ENCODE measurements at regions not wholly inside any gene's neighbourhood (a gene's known extent, or its start where the extent isn't known, plus 50 kb on each side); places are given as distances from the start of the nearest gene placed in this dataset.

- H3K4me1 ChIP-seq (ENCODE audit: control insufficient read depth in 2 of 2, insufficient read depth in 2 of 2, low read length in 2 of 2) = no peaks in the 10 kb centered on the region
- no peaks in the 10 kb centered on the region for H3K9me3 ChIP-seq (ENCODE audit: control insufficient read depth in 2 of 3, low read length in 3 of 3)
- Mint-ChIP-seq H3K36me3 (no peaks in the 10 kb centered on the region), H3K27ac (no peak overlapping the region), H3K4me1 (no peaks in the 10 kb centered on the region), H3K9me3 (peaks cover 0 to 14% (median 4%) of the 10 kb centered on the region in 11 donors), H3K4me3 (no peak overlapping the region), H3K27me3 (peaks cover 0 to 20% (median 11%) of the 10 kb centered on the region in 5 donors)
- CTCF ChIA-PET = no interaction called here
- H3K36me3 ChIP-seq (ENCODE audit: control insufficient read depth in 2 of 3, insufficient read depth in 3 of 3, low read length in 3 of 3) = no peaks in the 10 kb centered on the region
- no peak overlapping the region for H3K4me3 ChIP-seq (ENCODE audit: low read length)
- H3K27ac ChIP-seq (ENCODE audit: low read depth, low read length) = no peak overlapping the region
- H3K27me3 ChIP-seq (ENCODE audit: control insufficient read depth in 2 of 2, insufficient read depth in 2 of 2, low read length in 2 of 2) = no peaks in the 10 kb centered on the region
- POLR2A ChIA-PET = no interaction called here
- DNase-seq (no peak), ATAC-seq (no peak)
- intact Hi-C loops (cut with micrococcal nuclease) = no loop called here
Measured at GRCh38 chr12:105860561-105861207, 278.1 kb downstream of the NUAK1 start.

GRCh38 chr12:105861227-105861626 is 277.5 kb downstream of the NUAK1 start:
- no peak overlapping the region for H3K27ac Mint-ChIP-seq
- peaks cover 0 to 20% (median 11%) of the 10 kb centered on the region in 5 donors for H3K27me3 Mint-ChIP-seq
- no peaks in the 10 kb centered on the region for H3K27me3 ChIP-seq (ENCODE audit: control insufficient read depth in 2 of 2, insufficient read depth in 2 of 2, low read length in 2 of 2)
- ChIA-PET CTCF (no interaction called here), POLR2A (no interaction called here)
- no peaks in the 10 kb centered on the region for H3K9me3 ChIP-seq (ENCODE audit: control insufficient read depth in 2 of 3, low read length in 3 of 3)
- H3K4me3 Mint-ChIP-seq = no peak overlapping the region
- no peaks in the 10 kb centered on the region for H3K4me1 Mint-ChIP-seq
- H3K36me3 ChIP-seq (ENCODE audit: control insufficient read depth in 2 of 3, insufficient read depth in 3 of 3, low read length in 3 of 3) = no peaks in the 10 kb centered on the region
- no peak overlapping the region for H3K4me3 ChIP-seq (ENCODE audit: low read length)
- intact Hi-C loops (cut with micrococcal nuclease) = no loop called here
- ATAC-seq (no peak), DNase-seq (no peak)
- no peaks in the 10 kb centered on the region for H3K4me1 ChIP-seq (ENCODE audit: control insufficient read depth in 2 of 2, insufficient read depth in 2 of 2, low read length in 2 of 2)
- no peaks in the 10 kb centered on the region for H3K36me3 Mint-ChIP-seq
- no peak overlapping the region for H3K27ac ChIP-seq (ENCODE audit: low read depth, low read length)
- H3K9me3 Mint-ChIP-seq = peaks cover 0 to 14% (median 4%) of the 10 kb centered on the region in 11 donors

DNA sequence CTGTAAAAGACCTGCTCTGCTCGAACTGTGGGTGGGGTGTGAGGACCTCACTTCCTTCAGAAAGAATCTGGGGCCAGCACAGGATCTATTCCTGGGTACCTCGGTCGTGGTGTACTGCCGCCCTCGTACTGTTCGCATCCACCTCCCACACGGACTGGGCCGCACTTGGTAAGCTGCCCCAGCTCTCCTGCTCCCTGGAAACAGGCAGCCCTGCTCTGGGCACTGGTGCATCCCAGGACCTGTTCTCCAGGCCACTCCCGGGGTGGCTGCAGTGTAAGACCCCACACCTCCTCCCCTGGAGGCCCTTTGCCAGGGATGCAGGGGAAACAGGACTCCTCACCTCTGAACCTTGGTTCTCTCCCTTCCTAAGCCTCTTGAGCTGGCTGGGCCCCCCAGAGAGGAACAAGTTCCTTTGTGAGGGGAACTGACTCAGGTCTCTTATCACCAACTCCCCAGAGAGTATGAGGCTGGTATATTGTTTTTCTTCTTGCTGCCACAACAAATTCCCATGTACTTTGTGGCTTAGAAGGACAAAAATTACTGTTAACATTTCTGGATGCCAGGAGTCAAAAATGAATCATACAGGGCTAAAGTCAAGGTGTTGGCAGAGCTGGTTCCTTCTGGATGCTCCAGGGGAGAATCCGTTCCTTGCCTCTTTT is 276.5 kb downstream of the NUAK1 start:
- Mint-ChIP-seq H3K4me3 (no peak overlapping the region), H3K9me3 (peaks cover 0 to 16% (median 1%) of the 10 kb centered on the region in 11 donors), H3K4me1 (no peaks in the 10 kb centered on the region), H3K27ac (no peak overlapping the region), H3K36me3 (no peaks in the 10 kb centered on the region), H3K27me3 (peaks cover 0 to 20% (median 11%) of the 10 kb centered on the region in 5 donors)
- POLR2A ChIA-PET = no interaction called here
- ATAC-seq = no peak
- H3K27ac ChIP-seq (ENCODE audit: low read depth, low read length) = no peak overlapping the region
- no peaks in the 10 kb centered on the region for H3K27me3 ChIP-seq (ENCODE audit: control insufficient read depth in 2 of 2, insufficient read depth in 2 of 2, low read length in 2 of 2)
- CTCF ChIA-PET = no interaction called here
- intact Hi-C loops (cut with micrococcal nuclease) = no loop called here
- H3K4me3 ChIP-seq (ENCODE audit: low read length) = no peak overlapping the region
- no peaks in the 10 kb centered on the region for H3K36me3 ChIP-seq (ENCODE audit: control insufficient read depth in 2 of 3, insufficient read depth in 3 of 3, low read length in 3 of 3)
- DNase-seq = no peak
- H3K9me3 ChIP-seq (ENCODE audit: control insufficient read depth in 2 of 3, low read length in 3 of 3) = no peaks in the 10 kb centered on the region
- no peaks in the 10 kb centered on the region for H3K4me1 ChIP-seq (ENCODE audit: control insufficient read depth in 2 of 2, insufficient read depth in 2 of 2, low read length in 2 of 2)

DNA sequence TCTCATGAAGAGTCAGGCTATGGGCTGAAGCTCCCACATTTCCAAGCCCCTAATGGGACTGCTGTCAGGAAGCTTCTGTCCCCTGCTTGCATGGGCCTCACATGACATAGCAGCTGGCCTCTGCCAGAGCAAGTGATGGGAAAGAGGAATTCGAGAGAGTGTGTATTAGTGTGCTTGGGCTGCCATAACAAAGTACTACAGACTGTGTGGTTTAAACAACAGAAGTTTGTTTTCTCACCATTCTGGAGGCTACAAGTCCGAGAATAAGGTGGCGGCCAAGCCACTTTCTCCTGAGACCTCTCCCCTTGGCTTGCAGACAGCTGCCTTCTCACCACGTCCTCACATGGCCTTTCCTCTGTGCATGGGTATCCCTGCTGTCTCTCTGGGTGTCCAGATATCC is 274.4 kb downstream of the NUAK1 start:
- CTCF ChIA-PET = no interaction called here
- peaks cover 0 to 18% (median 1%) of the 10 kb centered on the region in 11 donors for H3K9me3 Mint-ChIP-seq
- Histone ChIP-seq H3K9me3 (ENCODE audit: control insufficient read depth in 2 of 3, low read length in 3 of 3) (no peaks in the 10 kb centered on the region), H3K4me1 (ENCODE audit: control insufficient read depth in 2 of 2, insufficient read depth in 2 of 2, low read length in 2 of 2) (no peaks in the 10 kb centered on the region), H3K4me3 (ENCODE audit: low read length) (no peak overlapping the region), H3K27ac (ENCODE audit: low read depth, low read length) (no peak overlapping the region), H3K36me3 (ENCODE audit: control insufficient read depth in 2 of 3, insufficient read depth in 3 of 3, low read length in 3 of 3) (no peaks in the 10 kb centered on the region), H3K27me3 (ENCODE audit: control insufficient read depth in 2 of 2, insufficient read depth in 2 of 2, low read length in 2 of 2) (no peaks in the 10 kb centered on the region)
- intact Hi-C loops (cut with micrococcal nuclease) = no loop called here
- no peak overlapping the region for H3K4me3 Mint-ChIP-seq
- POLR2A ChIA-PET = no interaction called here
- H3K27me3 Mint-ChIP-seq = peaks cover 0 to 15% (median 11%) of the 10 kb centered on the region in 5 donors
- DNase-seq (no peak), ATAC-seq (no peak)
- no peaks in the 10 kb centered on the region for H3K36me3 Mint-ChIP-seq
- H3K27ac Mint-ChIP-seq = no peak overlapping the region
- H3K4me1 Mint-ChIP-seq = no peaks in the 10 kb centered on the region

DNA sequence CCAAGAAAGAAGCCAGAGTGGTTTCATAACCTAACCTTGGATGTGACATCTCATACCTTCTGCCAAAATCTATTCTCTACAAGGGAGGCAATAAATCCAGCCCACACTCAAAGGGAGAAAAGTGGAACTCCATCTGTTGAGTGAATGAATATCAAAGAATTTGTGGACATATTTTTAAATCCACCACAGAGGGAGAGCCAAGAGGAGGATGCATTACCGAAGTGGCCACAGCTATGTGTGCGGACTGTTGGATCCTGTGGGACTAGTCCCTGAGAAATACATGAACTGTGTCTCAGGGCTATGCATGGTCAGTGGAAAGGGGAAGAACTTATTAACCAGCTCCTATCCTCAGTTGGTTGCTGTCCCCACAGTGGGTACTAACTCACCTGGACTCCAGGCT is 273.9 kb downstream of the NUAK1 start:
- peaks cover 0 to 15% (median 10%) of the 10 kb centered on the region in 5 donors for H3K27me3 Mint-ChIP-seq
- H3K27ac Mint-ChIP-seq = no peak overlapping the region
- CTCF ChIA-PET = no interaction called here
- no peak for DNase-seq
- ATAC-seq = no peak
- H3K4me3 Mint-ChIP-seq = no peak overlapping the region
- no peaks in the 10 kb centered on the region for H3K36me3 Mint-ChIP-seq
- no peak overlapping the region for H3K27ac ChIP-seq (ENCODE audit: low read depth, low read length)
- H3K4me1 Mint-ChIP-seq = no peaks in the 10 kb centered on the region
- H3K27me3 ChIP-seq (ENCODE audit: control insufficient read depth in 2 of 2, insufficient read depth in 2 of 2, low read length in 2 of 2) = no peaks in the 10 kb centered on the region
- intact Hi-C loops (cut with micrococcal nuclease) = no loop called here
- POLR2A ChIA-PET = no interaction called here
- H3K9me3 ChIP-seq (ENCODE audit: control insufficient read depth in 2 of 3, low read length in 3 of 3) = no peaks in the 10 kb centered on the region
- H3K36me3 ChIP-seq (ENCODE audit: control insufficient read depth in 2 of 3, insufficient read depth in 3 of 3, low read length in 3 of 3) = no peaks in the 10 kb centered on the region
- no peak overlapping the region for H3K4me3 ChIP-seq (ENCODE audit: low read length)
- H3K4me1 ChIP-seq (ENCODE audit: control insufficient read depth in 2 of 2, insufficient read depth in 2 of 2, low read length in 2 of 2) = no peaks in the 10 kb centered on the region
- peaks cover 0 to 13% (median 1%) of the 10 kb centered on the region in 11 donors for H3K9me3 Mint-ChIP-seq

DNA sequence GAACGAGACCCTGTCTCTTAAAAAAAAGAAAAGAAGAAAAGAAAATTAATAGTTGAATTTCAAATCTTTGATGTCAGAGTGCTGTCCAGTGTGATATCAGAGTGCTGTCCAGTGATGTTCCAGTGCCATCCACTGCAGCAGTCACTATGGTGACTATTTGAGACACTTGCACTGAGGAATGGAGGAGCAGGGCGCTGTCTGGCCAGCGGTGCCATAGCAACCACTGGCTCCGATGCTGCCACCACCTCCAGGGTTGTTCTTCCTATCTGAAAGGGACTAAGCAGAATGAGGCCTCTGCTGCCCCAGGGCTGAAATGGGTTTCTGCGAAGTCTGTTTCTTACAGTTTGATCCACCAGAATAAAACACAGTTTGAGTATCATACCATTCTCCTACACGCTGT is 272.9 kb downstream of the NUAK1 start:
- Histone ChIP-seq H3K36me3 (ENCODE audit: control insufficient read depth in 2 of 3, insufficient read depth in 3 of 3, low read length in 3 of 3) (no peaks in the 10 kb centered on the region), H3K4me3 (ENCODE audit: low read length) (no peak overlapping the region), H3K27me3 (ENCODE audit: control insufficient read depth in 2 of 2, insufficient read depth in 2 of 2, low read length in 2 of 2) (no peaks in the 10 kb centered on the region), H3K4me1 (ENCODE audit: control insufficient read depth in 2 of 2, insufficient read depth in 2 of 2, low read length in 2 of 2) (no peaks in the 10 kb centered on the region), H3K27ac (ENCODE audit: low read depth, low read length) (no peak overlapping the region), H3K9me3 (ENCODE audit: control insufficient read depth in 2 of 3, low read length in 3 of 3) (no peaks in the 10 kb centered on the region)
- DNase-seq = no peak
- intact Hi-C loops (cut with micrococcal nuclease) = no loop called here
- no peaks in the 10 kb centered on the region for H3K4me1 Mint-ChIP-seq
- peaks cover 0 to 4% (median 0%) of the 10 kb centered on the region in 5 donors for H3K36me3 Mint-ChIP-seq
- no peak overlapping the region for H3K4me3 Mint-ChIP-seq
- ATAC-seq = no peak
- ChIA-PET POLR2A (no interaction called here), CTCF (no interaction called here)
- peaks cover 0 to 18% (median 2%) of the 10 kb centered on the region in 11 donors for H3K9me3 Mint-ChIP-seq
- no peak overlapping the region for H3K27ac Mint-ChIP-seq
- peaks cover 1 to 16% (median 13%) of the 10 kb centered on the region in 5 donors for H3K27me3 Mint-ChIP-seq

DNA sequence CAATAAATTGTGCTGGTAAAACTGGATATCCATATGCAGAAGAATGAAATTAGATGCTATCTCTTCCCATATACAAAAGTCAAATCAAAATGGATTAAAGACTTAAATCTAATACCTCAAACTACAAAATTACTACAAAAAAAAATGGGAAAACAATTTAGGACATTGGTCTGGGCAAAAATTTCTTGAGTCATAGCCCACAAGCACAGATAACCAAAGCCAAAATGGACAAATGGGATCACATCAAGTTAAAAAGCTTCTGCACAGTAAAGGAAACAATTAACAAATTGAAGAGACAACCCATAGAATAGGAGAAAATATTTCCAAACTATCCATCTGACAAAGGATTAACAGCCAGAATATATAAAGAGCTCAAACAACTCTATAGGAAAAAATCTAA is 264.6 kb downstream of the NUAK1 start:
- intact Hi-C loops (cut with micrococcal nuclease) = no loop called here
- ChIA-PET CTCF (no interaction called here), POLR2A (no interaction called here)
- H3K4me3 ChIP-seq (ENCODE audit: low read length) = no peak overlapping the region
- ATAC-seq (no peak), DNase-seq (no peak)
- Mint-ChIP-seq H3K27ac (no peak overlapping the region), H3K36me3 (peaks cover 0 to 4% (median 0%) of the 10 kb centered on the region in 5 donors), H3K27me3 (peaks cover 0 to 11% (median 4%) of the 10 kb centered on the region in 5 donors), H3K4me3 (no peak overlapping the region), H3K9me3 (peaks cover 0 to 9% (median 3%) of the 10 kb centered on the region in 11 donors), H3K4me1 (no peaks in the 10 kb centered on the region)
- no peaks in the 10 kb centered on the region for H3K36me3 ChIP-seq (ENCODE audit: control insufficient read depth in 2 of 3, insufficient read depth in 3 of 3, low read length in 3 of 3)
- H3K27me3 ChIP-seq (ENCODE audit: control insufficient read depth in 2 of 2, insufficient read depth in 2 of 2, low read length in 2 of 2) = no peaks in the 10 kb centered on the region
- H3K4me1 ChIP-seq (ENCODE audit: control insufficient read depth in 2 of 2, insufficient read depth in 2 of 2, low read length in 2 of 2) = no peaks in the 10 kb centered on the region
- no peak overlapping the region for H3K27ac ChIP-seq (ENCODE audit: low read depth, low read length)
- no peaks in the 10 kb centered on the region for H3K9me3 ChIP-seq (ENCODE audit: control insufficient read depth in 2 of 3, low read length in 3 of 3)

All from naive thymus-derived CD4-positive, alpha-beta T cell (primary cell).